Activated CD4-positive, alpha-beta T cell treated with anti-CD3 and anti-CD28 coated beads for 1 hour (primary cell): ENCODE measurements at regions not wholly inside any gene's neighbourhood (a gene's known extent, or its start where the extent isn't known, plus 50 kb on each side); places are given as distances from the start of the nearest gene placed in this dataset.
"Not testable (repeated sequence)": the region's sequence is repeated elsewhere in the genome, so short reads cannot be mapped to it uniquely, and the experiment has no call there.

Source experiments
- DNase-seq: peaks from one replicate; pipeline ENCODE4 v3.0.0-alpha.2; 2020

DNA sequence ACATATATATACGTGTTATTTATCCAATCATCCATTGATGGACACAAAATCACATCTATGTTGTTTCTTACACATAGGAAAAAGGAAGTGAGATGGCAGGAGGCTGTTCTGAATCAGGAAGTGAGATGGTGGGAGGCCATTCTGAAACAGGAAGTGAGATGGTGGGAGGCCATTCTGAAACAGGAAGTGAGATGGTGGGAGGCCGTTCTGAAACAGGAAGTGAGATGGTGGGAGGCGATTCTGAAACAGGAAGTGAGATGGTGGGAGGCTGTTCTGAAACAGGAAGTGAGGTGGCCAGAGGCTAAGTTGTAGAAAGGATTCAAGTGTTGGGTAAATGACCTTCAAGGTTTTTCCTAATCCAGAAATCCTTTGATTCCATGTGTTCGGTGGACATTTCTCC lies 921.5 kb downstream of the TYW1 start:
- DNase-seq = no peak

DNA sequence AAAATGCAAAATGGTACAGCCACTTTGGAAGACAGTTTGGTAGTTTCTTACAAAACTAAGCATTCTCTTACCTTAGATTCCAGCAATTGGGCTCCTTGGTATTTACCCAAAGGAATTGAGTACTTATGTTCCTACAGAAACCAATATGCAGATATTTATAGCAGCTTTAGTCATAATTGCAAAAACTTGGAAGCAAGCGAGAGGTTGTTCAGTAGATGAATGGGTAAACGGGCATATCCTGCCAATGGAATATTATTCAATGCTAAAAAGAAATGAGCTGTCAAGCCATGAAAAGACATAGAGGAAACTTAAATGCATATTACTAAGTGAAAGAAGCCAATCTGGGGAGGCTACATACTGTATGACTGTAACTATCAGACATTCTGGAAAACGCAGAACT lies 926.7 kb downstream of the TYW1 start:
- no peak for DNase-seq

DNA sequence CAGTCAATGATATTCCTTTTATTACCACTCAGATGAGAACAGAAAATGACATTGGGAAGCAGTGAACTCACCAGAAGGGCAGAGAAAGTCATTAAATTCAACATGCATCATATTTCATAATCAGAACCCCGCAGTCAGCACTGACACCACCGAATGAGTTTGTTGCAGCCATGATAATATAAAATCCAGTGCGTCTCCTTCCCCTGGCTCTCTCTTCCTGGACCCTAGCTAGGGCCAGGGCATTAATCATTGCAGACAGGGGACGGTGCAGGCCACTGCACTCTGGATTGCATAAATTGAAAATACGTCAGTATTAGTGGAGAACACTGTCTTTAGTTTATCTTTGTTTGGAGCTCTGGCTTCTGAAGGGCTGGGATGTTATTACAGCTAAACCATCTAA lies 931.5 kb downstream of the TYW1 start:
- no peak for DNase-seq

GRCh38 chr7:67936447-67936846 lies 939.8 kb downstream of the TYW1 start:
- not testable (repeated sequence) for DNase-seq

GRCh38 chr7:67940400-67940799 lies 943.8 kb downstream of the TYW1 start:
- DNase-seq = no peak

DNA sequence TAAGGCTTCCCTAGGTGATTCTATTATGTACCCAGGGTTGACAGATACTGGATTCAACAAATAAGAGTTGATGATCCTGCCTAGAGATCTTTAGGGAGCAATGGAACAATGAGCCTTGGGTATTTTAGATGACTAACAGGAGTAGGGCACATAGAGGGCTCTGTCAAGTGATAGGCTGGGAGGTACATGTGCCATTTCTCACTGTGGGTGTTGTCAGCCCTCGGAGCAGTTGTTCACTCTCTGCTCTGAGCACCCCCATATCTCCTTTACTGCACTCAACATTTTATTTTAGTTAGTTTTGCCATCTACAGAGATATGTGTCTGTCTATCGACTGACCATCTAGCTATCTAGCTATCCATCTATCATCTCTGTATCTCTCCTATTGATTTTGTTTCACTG lies 950.6 kb downstream of the TYW1 start:
- DNase-seq = no peak

GRCh38 chr7:67947646-67948045 lies 951.0 kb downstream of the TYW1 start:
- no peak for DNase-seq

GRCh38 chr7:67950321-67951083 lies 953.9 kb downstream of the TYW1 start:
- no peak for DNase-seq

DNA sequence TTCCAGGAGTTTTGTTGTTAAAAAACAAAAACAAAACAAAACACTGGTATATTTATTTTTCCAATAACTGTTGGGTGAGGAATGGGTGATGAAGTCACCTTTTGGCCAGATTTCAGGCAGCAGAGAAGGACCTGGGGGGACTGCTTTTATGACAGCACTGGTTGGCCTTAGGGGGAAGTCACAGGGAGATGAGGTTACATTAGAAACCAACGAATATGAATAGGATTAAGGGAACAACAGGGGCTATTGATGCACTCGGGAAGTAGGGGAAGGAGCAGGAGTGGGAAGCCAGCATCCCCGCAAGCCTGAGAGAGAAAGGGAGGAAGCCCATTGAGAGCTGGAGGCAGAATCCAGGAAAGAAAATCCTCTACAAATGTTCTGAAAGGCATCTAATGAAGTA lies 958.4 kb downstream of the TYW1 start:
- no peak for DNase-seq

DNA sequence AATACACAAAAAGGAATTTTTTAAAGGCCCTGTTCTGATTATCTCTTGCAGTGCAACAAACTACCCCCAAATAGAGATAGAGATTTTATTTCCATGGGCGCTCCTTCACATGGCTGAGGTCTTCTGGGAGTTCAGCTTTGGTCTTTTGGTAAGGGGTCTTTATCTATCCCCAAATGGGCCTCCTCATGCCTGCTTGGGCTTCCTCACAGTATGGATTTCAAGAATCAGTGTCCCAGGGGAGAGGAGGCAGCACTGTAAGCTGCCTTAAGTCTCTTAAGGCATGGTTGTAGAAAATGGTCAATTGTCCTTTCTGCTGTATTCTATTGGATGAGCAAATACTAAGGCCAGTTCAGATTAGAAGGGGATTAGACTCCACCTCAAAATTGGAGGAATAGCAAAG lies 966.2 kb downstream of the TYW1 start:
- no peak for DNase-seq

GRCh38 chr7:67976490-67976889 lies 979.9 kb downstream of the TYW1 start:
- no peak for DNase-seq

- no peak for DNase-seq
Observed at GRCh38 chr7:67983486-67983885, 986.9 kb downstream of the TYW1 start.

GRCh38 chr7:67984326-67984725 lies 987.7 kb downstream of the TYW1 start:
- no peak for DNase-seq

- no peak for DNase-seq
Observed at GRCh38 chr7:67989142-67989541, 992.5 kb downstream of the TYW1 start.

DNA sequence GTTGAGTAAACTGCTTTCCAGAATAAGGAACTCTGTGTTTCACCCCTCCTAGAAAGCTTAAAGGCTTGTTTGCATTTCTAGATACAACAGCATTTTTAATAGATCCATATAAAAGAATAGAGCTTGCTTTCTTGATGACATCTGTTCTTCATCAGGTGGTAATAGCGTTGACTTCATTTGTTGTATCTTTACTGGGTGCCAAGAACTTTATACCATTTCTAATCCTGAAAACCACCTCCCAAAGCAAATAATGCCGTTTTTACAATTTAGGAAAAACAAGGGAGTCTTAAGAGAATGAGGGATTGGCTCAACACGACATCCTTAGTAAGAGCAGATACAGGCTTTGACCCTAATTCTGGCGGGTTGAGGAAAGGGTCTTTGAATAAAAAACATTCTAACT lies 993.4 kb downstream of the TYW1 start:
- no peak for DNase-seq

GRCh38 chr7:67990716-67991115 lies 994.1 kb downstream of the TYW1 start:
- no peak for DNase-seq

- no peak for DNase-seq
Observed at GRCh38 chr7:67992287-67992686, 995.7 kb downstream of the TYW1 start.

DNA sequence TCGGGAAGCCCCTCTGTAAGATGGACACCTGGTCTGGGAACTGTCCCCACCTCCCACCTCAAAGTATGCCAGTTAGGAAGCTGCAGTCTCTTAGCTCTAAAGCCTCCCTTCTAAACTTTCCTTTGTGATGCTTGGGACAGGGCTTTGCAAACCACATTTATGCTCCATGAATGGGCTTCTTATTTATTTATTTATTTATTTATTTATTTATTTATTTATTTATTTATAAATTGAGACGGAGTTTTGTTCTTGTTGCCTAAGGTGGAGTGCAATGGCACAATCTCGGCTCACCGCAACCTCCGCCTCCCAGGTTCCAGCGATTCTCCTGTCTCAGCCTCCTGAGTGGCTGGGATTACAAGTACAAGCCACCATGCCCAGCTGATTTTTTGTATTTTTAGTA lies 1009.4 kb downstream of the TYW1 start:
- no peak for DNase-seq

DNA sequence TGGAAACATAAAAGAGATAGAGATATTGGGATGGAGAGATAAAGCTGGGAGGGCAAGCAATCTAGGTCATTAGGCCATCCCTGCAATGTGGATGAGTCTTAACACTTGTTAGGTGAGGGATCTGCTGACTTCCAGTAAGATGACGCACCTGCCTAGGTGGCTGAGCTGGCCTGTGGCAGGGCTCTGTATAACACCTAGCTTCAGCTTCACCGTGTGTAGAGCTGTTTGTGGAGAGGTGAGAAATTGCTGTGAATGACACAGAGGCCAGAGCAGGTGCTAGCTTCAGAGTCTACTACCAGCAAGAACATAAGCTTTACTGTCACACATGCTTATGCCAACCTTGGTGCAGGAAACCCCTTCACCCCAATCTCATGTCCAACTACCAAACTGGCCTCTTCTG lies 1010.0 kb downstream of the TYW1 start:
- DNase-seq = no peak

GRCh38 chr7:68009716-68010115 lies 1013.1 kb downstream of the TYW1 start:
- DNase-seq = no peak

GRCh38 chr7:68014031-68014736 lies 1017.6 kb downstream of the TYW1 start:
- no peak for DNase-seq

GRCh38 chr7:68015122-68015977 lies 1018.7 kb downstream of the TYW1 start:
- no peak for DNase-seq

GRCh38 chr7:68015978-68016532 lies 1019.4 kb downstream of the TYW1 start:
- no peak for DNase-seq
